HL-60/S4 (cell line): ENCODE measurements at regions not wholly inside any gene's neighbourhood (a gene's known extent, or its start where the extent isn't known, plus 50 kb on each side); places are given as distances from the start of the nearest gene placed in this dataset.
"Not testable (repeated sequence)": the region's sequence is repeated elsewhere in the genome, so short reads cannot be mapped to it uniquely, and the experiment has no call there.

Experiments
- in situ Hi-C: fragments of 300-500 bp; cut with MboI; formaldehyde crosslinking; loops from 2 replicates; pipeline ENCODE4 v1.14.3; 2022; ENCODE audit warnings: low sequenced_read_pairs

- in situ Hi-C loops: no loop called here
Observed at GRCh38 chr3:18086078-18086477, 339.1 kb downstream of the SATB1 start.

GRCh38 chr3:18085429-18085828 lies 339.7 kb downstream of the SATB1 start:
- in situ Hi-C loops: no loop called here

- in situ Hi-C loops: not testable (repeated sequence)
Observed at GRCh38 chr3:18083273-18083590, 340.8 kb upstream of the TBC1D5 start.

GRCh38 chr3:18082551-18083272 lies 340.3 kb upstream of the TBC1D5 start:
- in situ Hi-C loops: no loop called here

- in situ Hi-C loops: no loop called here
Observed at GRCh38 chr3:18080198-18080689, 337.8 kb upstream of the TBC1D5 start.

DNA sequence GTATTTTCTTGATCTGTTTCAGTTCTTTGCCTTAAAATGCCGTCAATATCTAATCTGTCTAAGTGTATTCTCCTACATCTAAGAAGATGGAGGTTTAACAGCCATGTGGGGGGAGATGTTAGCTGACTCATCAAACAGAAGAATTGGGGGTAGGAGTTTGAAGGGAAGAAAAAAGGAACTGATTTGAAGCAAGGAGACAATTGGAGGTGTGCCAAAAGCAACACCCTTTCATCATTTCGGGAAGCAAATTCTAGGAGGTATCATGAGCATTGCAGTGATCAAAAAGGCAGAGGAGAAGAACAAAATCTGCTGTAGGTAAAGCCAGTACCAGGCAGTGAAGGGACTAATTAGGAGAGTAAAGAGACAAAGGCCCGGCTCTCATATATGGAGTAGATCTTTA lies 337.3 kb upstream of the TBC1D5 start:
- in situ Hi-C loops: no loop called here

- in situ Hi-C loops: no loop called here
Observed at GRCh38 chr3:18079062-18079461, 336.6 kb upstream of the TBC1D5 start.

DNA sequence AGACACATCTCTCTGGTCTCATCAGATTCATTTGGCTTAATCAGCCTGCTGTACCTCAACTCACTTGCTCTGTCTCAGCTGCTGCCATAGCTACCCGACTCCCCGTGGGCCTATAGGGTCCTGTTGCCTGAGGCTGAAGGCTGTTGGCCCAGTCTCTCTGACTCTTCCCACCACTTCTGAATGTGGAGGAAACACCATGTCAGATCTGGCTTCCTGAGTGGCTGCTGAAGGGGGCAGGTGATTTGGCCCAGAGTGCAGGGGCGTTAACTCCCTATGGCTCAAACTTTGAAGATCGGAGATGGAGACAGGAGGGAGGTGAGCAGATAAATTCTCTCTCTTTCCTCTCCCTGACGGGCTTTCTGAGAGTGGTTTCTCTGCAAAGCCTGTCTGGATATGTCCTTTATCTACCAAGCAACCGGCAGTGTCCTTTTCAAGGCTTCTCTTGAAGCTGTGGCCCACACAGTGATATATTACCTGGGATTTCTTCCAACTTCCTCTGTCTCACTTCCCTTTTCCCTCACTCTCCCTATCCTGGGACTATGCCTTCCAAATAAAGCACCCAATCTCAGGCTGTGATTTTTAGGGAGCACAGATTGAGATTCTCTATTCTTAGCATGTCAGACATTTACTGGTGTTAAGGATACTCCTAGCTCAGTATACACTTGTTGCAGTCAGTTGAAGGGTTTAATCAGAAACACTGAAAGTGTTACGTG lies 334.9 kb upstream of the TBC1D5 start:
- in situ Hi-C loops: no loop called here

DNA sequence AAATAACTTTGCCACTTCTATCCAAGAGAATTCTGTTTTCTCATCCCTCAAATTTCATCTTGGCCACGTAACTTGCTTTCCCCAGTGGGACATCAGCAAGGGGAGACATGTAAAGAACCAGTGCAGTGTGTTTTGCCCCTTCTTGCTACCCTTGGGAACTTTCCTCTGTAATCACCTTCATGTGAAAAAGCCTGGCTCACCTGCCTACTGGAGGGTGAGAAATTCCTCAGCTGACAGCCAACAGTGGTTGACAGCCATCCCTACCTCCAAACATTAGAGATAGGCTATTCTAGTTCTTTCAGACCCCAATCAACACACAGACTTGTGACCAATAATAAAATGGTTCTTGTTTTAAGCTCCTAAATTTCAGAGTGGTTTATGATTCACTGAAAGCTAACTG lies 333.9 kb upstream of the TBC1D5 start:
- in situ Hi-C loops: no loop called here

- in situ Hi-C loops: no loop called here
Observed at GRCh38 chr3:18075799-18076198, 333.4 kb upstream of the TBC1D5 start.

- in situ Hi-C loops: no loop called here
Observed at GRCh38 chr3:18071833-18072232, 329.4 kb upstream of the TBC1D5 start.

DNA sequence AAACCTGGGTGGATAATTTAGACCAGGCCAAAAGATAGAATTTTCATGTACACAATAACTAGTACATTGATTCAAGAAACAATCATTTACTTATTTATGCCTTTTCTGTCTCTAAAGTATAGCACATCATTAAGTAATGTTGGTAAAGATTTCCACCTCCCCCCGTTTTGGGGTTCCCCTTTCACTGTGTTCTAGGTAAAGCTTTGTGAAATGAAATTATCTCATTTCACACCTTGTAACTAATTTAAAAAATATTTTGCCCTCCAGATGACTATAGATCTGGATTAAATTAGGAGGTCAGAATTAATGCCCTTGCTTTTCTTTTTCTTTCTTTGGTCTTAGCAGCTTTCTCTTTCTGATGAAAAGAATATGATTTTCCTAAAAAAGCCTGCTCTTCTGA lies 328.5 kb upstream of the TBC1D5 start:
- in situ Hi-C loops: no loop called here

DNA sequence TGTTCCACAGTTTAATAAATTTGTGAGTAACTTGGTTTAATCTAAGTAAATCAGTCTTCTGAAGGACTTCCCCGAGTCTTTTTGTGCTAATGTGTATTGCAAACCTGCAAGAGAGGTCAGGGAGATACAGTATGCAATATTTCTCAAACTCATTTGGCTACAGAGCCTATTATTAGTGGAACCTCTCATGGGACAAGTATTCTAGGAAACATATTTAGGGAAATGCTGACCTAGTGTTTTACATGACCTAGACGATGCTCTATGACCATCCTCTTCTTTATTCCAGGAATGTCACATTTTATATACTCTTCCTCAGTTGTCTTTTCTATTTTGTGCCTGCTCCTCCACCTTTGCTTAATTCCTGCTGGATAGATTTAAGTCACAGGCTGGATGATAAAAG lies 327.8 kb upstream of the TBC1D5 start:
- in situ Hi-C loops: no loop called here

DNA sequence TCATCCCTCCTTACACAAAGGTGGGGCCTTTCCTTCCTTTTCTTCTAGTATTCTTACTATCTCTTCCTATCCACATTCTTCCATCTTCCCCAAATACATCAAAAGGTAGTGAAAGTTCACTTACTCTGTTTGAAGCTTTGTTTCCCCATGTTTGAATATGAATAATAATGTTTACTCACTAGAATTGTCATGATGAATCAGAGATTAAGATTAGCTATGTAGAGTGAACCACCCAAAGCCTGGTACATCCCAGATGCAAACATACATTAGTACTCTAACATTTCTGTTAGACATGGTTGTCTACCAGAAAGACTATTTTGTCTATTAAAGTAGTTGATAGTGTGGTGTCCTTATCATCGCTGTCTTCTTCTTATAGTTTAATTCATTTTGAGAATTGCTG lies 327.1 kb upstream of the TBC1D5 start:
- in situ Hi-C loops: no loop called here

- in situ Hi-C loops: no loop called here
Observed at GRCh38 chr3:18066899-18067582, 324.6 kb upstream of the TBC1D5 start.

- in situ Hi-C loops: no loop called here
Observed at GRCh38 chr3:18064586-18064985, 322.2 kb upstream of the TBC1D5 start.

DNA sequence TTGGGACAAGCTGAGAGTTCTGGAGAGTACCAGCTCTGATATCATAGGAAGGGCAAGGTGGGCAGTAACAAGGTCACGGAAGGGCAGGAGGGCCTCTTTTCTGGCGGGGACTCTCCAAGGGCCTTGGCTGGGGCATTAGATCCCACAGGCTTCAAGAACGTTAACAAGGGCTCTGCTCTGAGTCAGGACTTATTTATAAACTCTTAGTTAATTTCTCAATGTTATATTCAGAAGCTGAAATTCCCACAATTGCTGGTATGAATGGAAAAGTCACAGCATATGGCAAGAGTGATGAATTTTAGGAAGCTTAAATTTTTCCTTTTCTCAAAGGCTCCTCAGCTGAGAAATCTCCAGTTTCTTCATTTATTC lies 320.2 kb upstream of the TBC1D5 start:
- in situ Hi-C loops: no loop called here

- in situ Hi-C loops: no loop called here
Observed at GRCh38 chr3:18061737-18062656, 319.6 kb upstream of the TBC1D5 start.

- in situ Hi-C loops: no loop called here
Observed at GRCh38 chr3:18058666-18059065, 316.2 kb upstream of the TBC1D5 start.

GRCh38 chr3:18057471-18058091 lies 315.1 kb upstream of the TBC1D5 start:
- in situ Hi-C loops: no loop called here

- in situ Hi-C loops: no loop called here
Observed at GRCh38 chr3:18054625-18055024, 312.2 kb upstream of the TBC1D5 start.
